GM21390 (cell line): ENCODE measurements at regions not wholly inside any gene's neighbourhood (a gene's known extent, or its start where the extent isn't known, plus 50 kb on each side); places are given as distances from the start of the nearest gene placed in this dataset.
"Not testable (repeated sequence)": the region's sequence is repeated elsewhere in the genome, so short reads cannot be mapped to it uniquely, and the experiment has no call there.

ENCODE experiments used
- ATAC-seq: cut with Tn5 transposase; IDR thresholded peaks from one replicate; pipeline ENCODE4 v1.9.1; 2021; ENCODE audit not compliant: unreplicated experiment

GRCh38 chr10:91002656-91003055, 81.8 kb upstream of the ANKRD1 start:
- no peak for ATAC-seq

- ATAC-seq: not testable (repeated sequence)
Observed at GRCh38 chr10:91003379-91003778, 82.5 kb upstream of the ANKRD1 start.

GRCh38 chr10:91005276-91005675, 84.4 kb upstream of the ANKRD1 start:
- not testable (repeated sequence) for ATAC-seq

GRCh38 chr10:91006001-91006751, 85.3 kb upstream of the ANKRD1 start:
- ATAC-seq: peak; percentile 37

- peak; percentile 86 for ATAC-seq
Observed at GRCh38 chr10:91006752-91007346, 86.0 kb upstream of the ANKRD1 start.

GRCh38 chr10:91007655-91008054, 86.8 kb upstream of the ANKRD1 start:
- no peak for ATAC-seq

- ATAC-seq: no peak
Observed at GRCh38 chr10:91009121-91009520, 88.2 kb upstream of the ANKRD1 start.

GRCh38 chr10:91010952-91011351, 90.1 kb upstream of the ANKRD1 start:
- no peak for ATAC-seq

- ATAC-seq: no peak
Observed at GRCh38 chr10:91012502-91012901, 91.6 kb upstream of the ANKRD1 start.

- no peak for ATAC-seq
Observed at GRCh38 chr10:91013985-91014384, 93.1 kb upstream of the ANKRD1 start.

GRCh38 chr10:91017198-91017597, 96.3 kb upstream of the ANKRD1 start:
- ATAC-seq: no peak

GRCh38 chr10:91021901-91022300, 101.0 kb upstream of the ANKRD1 start:
- ATAC-seq: no peak

GRCh38 chr10:91022390-91022789, 101.5 kb upstream of the ANKRD1 start:
- ATAC-seq: no peak

GRCh38 chr10:91022924-91023699, 102.2 kb upstream of the ANKRD1 start:
- ATAC-seq: no peak

GRCh38 chr10:91023700-91024398, 103.0 kb upstream of the ANKRD1 start:
- ATAC-seq: no peak

GRCh38 chr10:91024541-91024940, 103.7 kb upstream of the ANKRD1 start:
- no peak for ATAC-seq

GRCh38 chr10:91032611-91033206, 111.8 kb upstream of the ANKRD1 start:
- ATAC-seq: no peak

- ATAC-seq: no peak
Observed at GRCh38 chr10:91033324-91033950, 112.5 kb upstream of the ANKRD1 start.

GRCh38 chr10:91034042-91034441, 113.2 kb upstream of the ANKRD1 start:
- ATAC-seq: no peak

- no peak for ATAC-seq
Observed at GRCh38 chr10:91034494-91035159, 113.7 kb upstream of the ANKRD1 start.
